Stimulated activated CD8-positive, alpha-beta memory T cell treated with anti-CD3 and anti-CD28 coated beads, Interleukin-15, amount 100 ng/mL, for 48 hours (primary cell): ENCODE measurements at regions not wholly inside any gene's neighbourhood (a gene's known extent, or its start where the extent isn't known, plus 50 kb on each side); places are given as distances from the start of the nearest gene placed in this dataset.

ENCODE experiments used
- DNase-seq, 2 donors: peaks; one replicate each; pipeline ENCODE4 v3.0.0-alpha.2; 2020; ENCODE audit warnings: low read depth in 2 of 2

- DNase-seq = no peak
These were observed 270.4 kb downstream of the NEDD1 start for GRCh38 chr12:97177481-97177880.

GRCh38 chr12:97181571-97182265, 274.7 kb downstream of the NEDD1 start:
- DNase-seq = no peak

- DNase-seq = no peak
These were observed 275.7 kb downstream of the NEDD1 start for GRCh38 chr12:97182769-97183168.

GRCh38 chr12:97184127-97184773, 277.2 kb downstream of the NEDD1 start:
- no peak for DNase-seq

- DNase-seq = no peak
These were observed 277.0 kb upstream of the RMST start for GRCh38 chr12:97185567-97185966.

DNA sequence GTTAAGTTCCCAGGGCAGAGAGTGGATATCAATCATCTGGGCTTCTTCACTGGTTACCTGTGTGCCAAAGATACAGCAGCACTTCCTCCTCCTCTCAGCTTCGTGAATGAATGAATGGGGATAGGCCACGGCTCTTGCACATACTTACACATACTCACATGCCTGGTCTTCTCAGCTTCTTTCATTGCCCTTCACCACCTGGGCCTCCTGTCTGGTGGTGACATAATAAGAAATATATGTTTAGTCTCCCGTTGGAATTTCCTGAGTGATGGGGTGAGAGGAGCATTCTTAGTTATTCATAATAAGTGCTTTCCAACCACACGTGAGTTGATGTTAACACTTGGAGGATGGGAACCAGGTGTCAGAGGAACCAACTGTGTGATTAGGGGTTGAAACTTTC, 268.1 kb upstream of the RMST start:
- DNase-seq = no peak

DNA sequence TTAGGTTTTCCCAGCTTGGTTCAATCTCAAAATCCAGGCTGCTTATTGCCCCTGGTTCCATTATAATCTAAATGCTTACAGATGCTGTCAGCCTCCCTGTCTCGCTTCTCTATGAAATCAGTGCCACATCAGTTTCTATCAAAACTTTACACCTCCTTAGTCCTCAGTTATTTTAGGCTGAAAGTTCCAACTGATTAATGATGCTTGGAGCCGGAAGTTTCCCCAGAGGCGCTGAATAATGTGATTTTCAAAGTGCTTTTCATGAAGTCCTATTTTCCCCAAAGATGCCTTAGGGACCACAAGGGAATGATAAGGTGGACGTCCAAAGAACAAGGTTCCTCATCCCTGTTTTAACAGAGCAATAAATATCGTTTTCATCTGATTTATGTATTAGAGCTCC, 262.4 kb upstream of the RMST start:
- DNase-seq = no peak

DNA sequence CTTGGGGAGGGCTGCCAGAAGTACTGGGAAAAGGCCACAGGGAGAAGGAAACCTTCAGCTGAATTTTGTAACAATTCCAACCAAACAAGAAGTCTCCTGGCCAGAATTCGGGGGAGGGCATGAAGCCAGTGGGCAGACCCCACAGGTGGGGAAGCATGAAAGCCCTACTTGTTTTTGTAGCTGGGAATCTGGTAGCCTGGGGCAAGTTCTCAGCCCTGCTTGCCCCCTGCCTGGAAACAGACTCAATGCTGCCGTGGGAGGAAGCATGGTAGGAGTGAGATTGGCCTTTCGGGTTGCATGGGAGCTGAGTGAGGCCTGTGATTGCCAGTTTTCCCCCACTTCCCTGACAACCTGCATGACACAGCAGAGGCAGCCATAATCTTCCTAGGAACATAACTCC, 259.2 kb upstream of the RMST start:
- DNase-seq = no peak

DNA sequence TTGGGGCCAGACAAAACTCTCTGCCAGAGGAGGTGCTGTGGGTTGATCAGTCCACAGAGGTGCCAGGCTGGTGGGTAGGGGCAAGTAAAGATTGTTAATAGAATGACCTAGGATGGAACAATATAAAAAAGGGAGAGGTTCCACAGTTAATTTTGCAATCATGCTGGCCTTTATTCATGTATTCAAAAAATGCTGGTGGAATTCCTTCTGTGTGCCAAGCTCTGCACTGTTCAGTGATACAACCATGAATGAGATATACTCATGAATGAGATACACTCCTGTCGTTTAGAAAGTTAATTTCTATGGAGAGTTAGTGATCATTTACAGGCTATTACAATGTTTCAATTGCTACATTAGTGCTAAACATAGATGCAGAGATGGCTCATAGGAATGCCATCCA, 252.6 kb upstream of the RMST start:
- no peak for DNase-seq

- no peak for DNase-seq
These were observed 251.1 kb upstream of the RMST start for GRCh38 chr12:97211416-97211930.

- DNase-seq = no peak
These were observed 245.8 kb upstream of the RMST start for GRCh38 chr12:97216848-97217247.

- DNase-seq = no peak
These were observed 240.2 kb upstream of the RMST start for GRCh38 chr12:97222391-97222790.

DNA sequence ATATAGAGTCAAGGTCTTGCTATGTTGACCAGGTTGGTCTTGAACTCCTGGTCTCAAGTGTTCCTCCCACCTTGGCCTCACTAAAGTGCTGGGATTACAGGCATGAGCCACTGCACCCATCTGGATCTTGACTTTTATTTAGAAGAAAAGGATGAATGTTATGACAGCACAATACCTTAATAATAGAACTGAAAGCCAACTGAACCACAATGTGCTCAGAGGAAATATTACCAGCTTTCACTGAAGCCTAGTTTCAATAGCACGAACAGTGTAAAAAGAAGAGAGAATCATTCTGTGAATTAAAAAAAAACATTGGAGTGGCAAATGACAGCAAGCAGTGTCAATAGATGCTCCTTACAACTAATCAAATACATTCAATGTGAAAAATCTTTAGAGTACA, 239.2 kb upstream of the RMST start:
- DNase-seq = no peak

- no peak for DNase-seq
These were observed 233.6 kb upstream of the RMST start for GRCh38 chr12:97229004-97229403.

GRCh38 chr12:97235102-97235501, 227.5 kb upstream of the RMST start:
- DNase-seq = no peak

DNA sequence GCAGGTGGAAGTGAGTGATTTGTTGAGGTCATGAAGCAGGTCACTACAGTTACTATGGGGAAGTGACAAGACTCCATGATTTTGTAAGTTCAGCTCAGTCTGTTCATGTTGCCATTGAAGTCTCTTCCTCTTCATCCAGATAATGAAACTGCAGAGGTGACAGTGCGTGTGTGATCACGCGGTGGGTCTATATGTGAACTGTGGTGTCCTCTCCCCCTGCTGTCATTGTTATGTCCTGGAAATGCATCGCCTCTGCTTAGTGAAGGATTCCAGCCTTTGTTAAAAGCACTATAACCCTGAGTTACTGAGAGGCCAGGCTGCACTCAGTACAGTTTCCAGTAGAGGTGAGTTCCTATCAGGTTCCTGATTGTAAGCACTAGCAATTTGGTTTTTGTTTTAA, 216.2 kb upstream of the RMST start:
- DNase-seq = no peak

DNA sequence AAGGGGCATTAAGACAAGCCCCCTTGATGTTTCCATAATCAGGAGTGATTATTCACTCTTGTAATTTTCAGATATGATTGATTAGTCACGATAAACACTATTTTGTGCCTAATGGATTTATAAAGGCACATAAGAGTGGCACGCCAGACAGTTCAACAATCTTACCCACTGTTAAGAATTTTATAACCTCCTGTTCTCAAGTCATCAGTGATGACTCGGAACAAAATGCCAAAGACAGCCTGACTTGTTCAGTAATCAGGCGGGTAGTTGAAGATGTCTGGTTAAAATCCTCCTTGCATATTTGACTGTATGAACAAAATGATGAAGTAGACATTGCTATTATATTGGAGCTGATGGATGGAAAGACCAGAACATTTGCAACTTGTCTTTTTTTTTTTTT, 212.1 kb upstream of the RMST start:
- DNase-seq = no peak

DNA sequence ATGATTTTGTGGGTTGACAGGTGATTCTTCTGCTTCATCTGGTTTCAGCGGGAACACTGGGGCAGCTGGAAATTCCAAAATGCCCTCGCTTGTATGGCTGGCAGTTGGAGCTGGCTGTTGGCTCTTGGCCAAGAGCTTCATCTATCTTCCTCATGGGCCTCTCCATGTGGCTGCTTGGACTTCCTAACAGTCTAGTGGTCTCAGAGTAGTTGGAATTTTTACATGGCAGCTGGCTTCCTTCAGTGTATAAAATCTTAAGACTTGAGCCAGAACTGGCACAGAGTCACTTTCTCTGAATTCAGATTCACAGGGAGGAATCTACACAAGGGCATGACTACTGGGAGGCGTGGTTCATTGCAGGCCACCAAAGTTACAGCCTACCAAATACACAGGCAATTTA, 204.9 kb upstream of the RMST start:
- DNase-seq = no peak

- DNase-seq = no peak
These were observed 203.5 kb upstream of the RMST start for GRCh38 chr12:97259098-97259497.

DNA sequence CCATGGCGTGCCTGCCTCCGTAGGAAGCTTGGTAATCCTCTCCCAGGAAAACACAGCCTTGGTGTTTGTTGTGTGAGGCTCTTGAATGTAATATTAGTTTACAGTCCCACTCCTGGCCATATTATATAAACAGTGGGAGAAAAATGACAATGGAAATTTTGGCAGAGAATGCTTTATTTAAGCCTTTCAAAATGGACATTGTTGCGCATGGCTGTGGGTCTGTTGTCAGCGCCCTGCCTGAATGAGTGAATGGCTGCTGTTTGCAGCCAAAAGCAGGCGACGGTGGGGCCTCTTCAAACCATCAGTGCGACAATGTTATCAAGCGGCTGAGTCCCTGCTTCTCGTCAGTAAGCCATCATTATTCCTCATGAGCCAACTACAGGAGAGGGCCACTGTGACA, 201.8 kb upstream of the RMST start:
- DNase-seq = no peak

DNA sequence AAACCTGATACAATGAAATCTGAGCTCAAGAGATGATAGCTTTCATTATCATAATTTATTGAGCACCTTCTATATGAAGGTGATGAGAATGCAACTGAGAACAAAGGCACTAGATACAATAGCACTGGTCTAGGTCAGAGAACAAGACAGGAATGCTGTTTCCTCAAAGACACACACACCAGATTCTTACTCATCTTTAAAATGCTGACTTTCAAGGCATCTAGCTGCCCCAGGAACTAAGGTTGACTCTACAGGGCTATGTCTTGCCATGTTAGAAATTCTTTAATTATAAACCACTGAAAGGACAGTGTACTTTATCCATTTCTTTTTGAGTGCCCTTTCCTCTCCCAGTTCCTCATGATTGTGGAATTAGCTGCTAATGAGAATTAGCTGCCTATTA, 195.4 kb upstream of the RMST start:
- no peak for DNase-seq

GRCh38 chr12:97267594-97268202, 194.9 kb upstream of the RMST start:
- no peak for DNase-seq

- DNase-seq = no peak
These were observed 190.1 kb upstream of the RMST start for GRCh38 chr12:97272471-97272870.
